A673 (cell line): ENCODE measurements at regions not wholly inside any gene's neighbourhood (a gene's known extent, or its start where the extent isn't known, plus 50 kb on each side); places are given as distances from the start of the nearest gene placed in this dataset.

Source experiments
- BruUV-seq: library from RNA; stranded (reverse); fragments of 400-500 nt; replicated peaks from 2 replicates; lab custom pipeline; 2021; lab: Mats Ljungman, UMichigan
- CTCF ChIA-PET: fragments of 300-600 bp; sonication (Branson Sonifier 250); formaldehyde crosslinking; loops from one replicate; lab custom pipeline; 2022; ENCODE audit warnings: antibody characterized with exemption; lab: Charles Lee
- POLR2A ChIA-PET: fragments of 300-600 bp; sonication (Branson Sonifier 250); formaldehyde crosslinking; loops from one replicate; lab custom pipeline; 2022; ENCODE audit warnings: antibody characterized with exemption; ENCODE audit not compliant: low non-redundant PET; lab: Charles Lee
- DNase-seq: peaks from one replicate; pipeline ENCODE4 v3.0.0-alpha.2; 2015; ENCODE audit warnings: low spot score
- H3K27ac ChIP-seq: fragments of 200-600 bp; sonication (generic); 2 replicates; pipeline ENCODE4 v1.5.1; 2016; ENCODE audit warnings: mixed run types, low read depth, mild to moderate bottlenecking, mixed read lengths, antibody characterized with exemption, low read length; ENCODE audit not compliant: poor library complexity, severe bottlenecking
- H3K27me3 ChIP-seq: fragments of 200-600 bp; sonication (generic); replicated peaks from 2 replicates; pipeline ENCODE4 v1.6.1; 2017; ENCODE audit warnings: mixed run types, low read depth, mild to moderate bottlenecking, mixed read lengths, antibody characterized with exemption, low read length; ENCODE audit not compliant: insufficient read depth, poor library complexity
- H3K36me3 ChIP-seq: fragments of 200-600 bp; sonication (generic); 2 replicates; pipeline ENCODE4 v1.6.1; 2016; ENCODE audit warnings: mixed run types, mild to moderate bottlenecking, mixed read lengths, antibody characterized with exemption, low read length; ENCODE audit not compliant: insufficient read depth, poor library complexity, severe bottlenecking
- H3K4me1 ChIP-seq: fragments of 200-600 bp; sonication (generic); 2 replicates; pipeline ENCODE4 v1.6.1; 2017; ENCODE audit warnings: mixed run types, mild to moderate bottlenecking, mixed read lengths, antibody characterized with exemption, low read length; ENCODE audit not compliant: insufficient read depth, poor library complexity, severe bottlenecking
- H3K4me3 ChIP-seq: fragments of 200-600 bp; sonication (generic); 2 replicates; pipeline ENCODE4 v1.5.1; 2016; ENCODE audit warnings: low read depth, mixed run types, mild to moderate bottlenecking, mixed read lengths, low read length; ENCODE audit not compliant: poor library complexity, severe bottlenecking
- H3K9me3 ChIP-seq: fragments of 200-600 bp; sonication (generic); 2 replicates; pipeline ENCODE4 v1.6.1; 2016; ENCODE audit warnings: mixed run types, low read depth, mild to moderate bottlenecking, mixed read lengths, antibody characterized with exemption, low read length; ENCODE audit not compliant: poor library complexity, severe bottlenecking
- CTCF ChIP-seq: fragments of 300-800, 200-600 bp; sonication (generic); conservative IDR thresholded peaks from 2 replicates; pipeline ENCODE4 v1.5.1; 2017; ENCODE audit warnings: low read depth, mild to moderate bottlenecking, antibody characterized with exemption, low read length, moderate library complexity, mixed read lengths
- EZH2 ChIP-seq: fragments of 200-600 bp; sonication (generic); IDR thresholded peaks from 2 replicates; pipeline ENCODE4 v1.6.1; 2017; ENCODE audit warnings: borderline replicate concordance, low read depth, mild to moderate bottlenecking, mixed read lengths, antibody characterized with exemption, low read length; ENCODE audit not compliant: poor library complexity, severe bottlenecking
- intact Hi-C: fragments of 100-400 bp; cut with micrococcal nuclease; formaldehyde crosslinking; loops from one replicate; pipeline ENCODE4 v1.10.0; 2022; ENCODE audit not compliant: unreplicated experiment

- ChIA-PET POLR2A (no interaction called here), CTCF (no interaction called here)
- Histone ChIP-seq H3K27ac (no peak overlapping the region), H3K4me3 (no peak overlapping the region), H3K9me3 (no peaks in the 10 kb centered on the region), H3K36me3 (no peaks in the 10 kb centered on the region), H3K4me1 (no peaks in the 10 kb centered on the region), H3K27me3 (no peaks in the 10 kb centered on the region)
- intact Hi-C loops, result no loop called here
- DNase-seq, result no peak
- no TSS peak for BruUV-seq
- no peak for TF ChIP-seq CTCF
These were observed 91.1 kb upstream of the MITF start for GRCh38 chr3:69648126-69648525.

- CTCF ChIA-PET, result no interaction called here
These were observed 91.7 kb upstream of the MITF start for GRCh38 chr3:69647511-69648110.

GRCh38 chr3:69647081-69647480 lies 92.2 kb upstream of the MITF start:
- H3K4me3 ChIP-seq, result no peak overlapping the region
- ChIA-PET POLR2A (no interaction called here), CTCF (no interaction called here)
- no peaks in the 10 kb centered on the region for H3K36me3 ChIP-seq
- no peaks in the 10 kb centered on the region for H3K4me1 ChIP-seq
- H3K9me3 ChIP-seq, result no peaks in the 10 kb centered on the region
- intact Hi-C loops, result no loop called here
- H3K27me3 ChIP-seq, result no peaks in the 10 kb centered on the region
- TF ChIP-seq CTCF (no peak), EZH2 (no peak)
- no peak for DNase-seq
- BruUV-seq, result no TSS peak
- H3K27ac ChIP-seq, result no peak overlapping the region

More at GRCh38 chr3:69647511-69648110, 91.7 kb upstream of the MITF start:
- intact Hi-C loops, result no loop called here
- POLR2A ChIA-PET, result no interaction called here
- no peak for TF ChIP-seq CTCF
- no peak for TF ChIP-seq EZH2
- BruUV-seq, result no TSS peak
- Histone ChIP-seq H3K4me1 (no peaks in the 10 kb centered on the region), H3K27ac (no peak overlapping the region), H3K36me3 (no peaks in the 10 kb centered on the region), H3K4me3 (no peak overlapping the region), H3K9me3 (no peaks in the 10 kb centered on the region), H3K27me3 (no peaks in the 10 kb centered on the region)
- no peak for DNase-seq
